ENCODE measurements at regions not wholly inside any gene's neighbourhood (a gene's known extent, or its start where the extent isn't known, plus 50 kb on each side); places are given as distances from the start of the nearest gene placed in this dataset.

GRCh38 chr2:7829241-7829640, 852.6 kb upstream of the ID2 start:
- Histone ChIP-seq H3K9me3 (replicated peaks in 1 of 3) (no peaks in the 10 kb centered on the region), H3K27ac (no peak overlapping the region), H3K4me3 (no peak overlapping the region), H3K4me1 (replicated peaks in 1 of 2) (no peaks in the 10 kb centered on the region), H3K36me3 (replicated peaks in 1 of 2) (no peaks in the 10 kb centered on the region), H3K27me3 (no peaks in the 10 kb centered on the region)
- no peak for DNase-seq
- intact Hi-C loops (cut with DNase I): no loop called here
- WGBS, 4 donors: 93 to 97% (median 94%) methylated on average over 3 of the region's 3 CpGs
- TF ChIP-seq CTCF (IDR thresholded peaks at IDR 0.05): no peak
- TF ChIP-seq POLR2A (IDR thresholded peaks at IDR 0.05): no peak

GRCh38 chr2:7830616-7831015, 851.2 kb upstream of the ID2 start:
- no peak for TF ChIP-seq POLR2A (IDR thresholded peaks at IDR 0.05)
- no peak for TF ChIP-seq CTCF (IDR thresholded peaks at IDR 0.05)
- DNase-seq: no peak
- H3K9me3 ChIP-seq (replicated peaks in 1 of 3): no peaks in the 10 kb centered on the region
- no peaks in the 10 kb centered on the region for H3K27me3 ChIP-seq
- no peak overlapping the region for H3K4me3 ChIP-seq
- 73 to 86% (median 82%) methylated on average over 2 of the region's 2 CpGs for WGBS, 4 donors
- H3K27ac ChIP-seq: no peak overlapping the region
- no peaks in the 10 kb centered on the region for H3K4me1 ChIP-seq (replicated peaks in 1 of 2)
- no peaks in the 10 kb centered on the region for H3K36me3 ChIP-seq (replicated peaks in 1 of 2)
- intact Hi-C loops (cut with DNase I): no loop called here

GRCh38 chr2:7835151-7835550, 846.7 kb upstream of the ID2 start:
- 55 to 75% (median 71%) methylated on average over 3 of the region's 3 CpGs for WGBS, 4 donors
- intact Hi-C loops (cut with DNase I): no loop called here
- H3K27me3 ChIP-seq: no peaks in the 10 kb centered on the region
- H3K9me3 ChIP-seq (replicated peaks in 1 of 3): no peaks in the 10 kb centered on the region
- H3K27ac ChIP-seq: no peak overlapping the region
- no peaks in the 10 kb centered on the region for H3K36me3 ChIP-seq (replicated peaks in 1 of 2)
- no peak overlapping the region for H3K4me3 ChIP-seq
- H3K4me1 ChIP-seq (replicated peaks in 1 of 2): no peaks in the 10 kb centered on the region
- TF ChIP-seq POLR2A (IDR thresholded peaks at IDR 0.05) (no peak), CTCF (IDR thresholded peaks at IDR 0.05) (no peak)
- no peak for DNase-seq

GRCh38 chr2:7835693-7836680, 845.9 kb upstream of the ID2 start:
- H3K36me3 ChIP-seq (replicated peaks in 1 of 2): no peaks in the 10 kb centered on the region
- no peak for DNase-seq
- WGBS, 4 donors: 76 to 81% (median 77%) methylated on average over 12 of the region's 12 CpGs
- no peak overlapping the region for H3K4me3 ChIP-seq
- H3K27me3 ChIP-seq: no peaks in the 10 kb centered on the region
- intact Hi-C loops (cut with DNase I): no loop called here
- no peak for TF ChIP-seq CTCF (IDR thresholded peaks at IDR 0.05)
- TF ChIP-seq POLR2A (IDR thresholded peaks at IDR 0.05): no peak
- no peaks in the 10 kb centered on the region for H3K4me1 ChIP-seq (replicated peaks in 1 of 2)
- H3K27ac ChIP-seq: no peak overlapping the region
- no peaks in the 10 kb centered on the region for H3K9me3 ChIP-seq (replicated peaks in 1 of 3)

Measured in adrenal gland (tissue), 9 donors.